ENCODE measurements at regions not wholly inside any gene's neighbourhood (a gene's known extent, or its start where the extent isn't known, plus 50 kb on each side); places are given as distances from the start of the nearest gene placed in this dataset.

- TF ChIP-seq GATA3 (IDR thresholded peaks at IDR 0.05; ENCODE audit: low read depth, low read length) (no peak), GATA2 (IDR thresholded peaks at IDR 0.05; ENCODE audit: low read depth, low read length) (no peak)
Measured at GRCh38 chr13:50071379-50071778, 56.1 kb downstream of the KCNRG start.

GRCh38 chr13:50072676-50073075 is 57.4 kb downstream of the KCNRG start:
- TF ChIP-seq GATA3 (IDR thresholded peaks at IDR 0.05; ENCODE audit: low read depth, low read length) (no peak), GATA2 (IDR thresholded peaks at IDR 0.05; ENCODE audit: low read depth, low read length) (no peak)

- TF ChIP-seq GATA2 (IDR thresholded peaks at IDR 0.05; ENCODE audit: low read depth, low read length) (no peak), GATA3 (IDR thresholded peaks at IDR 0.05; ENCODE audit: low read depth, low read length) (no peak)
Measured at GRCh38 chr13:50073340-50073739, 58.1 kb downstream of the KCNRG start.

GRCh38 chr13:50074843-50075242 is 59.6 kb downstream of the KCNRG start:
- TF ChIP-seq GATA3 (IDR thresholded peaks at IDR 0.05; ENCODE audit: low read depth, low read length): no peak
- TF ChIP-seq GATA2 (IDR thresholded peaks at IDR 0.05; ENCODE audit: low read depth, low read length): no peak

GRCh38 chr13:50075619-50076097 is 60.4 kb downstream of the KCNRG start:
- no peak for TF ChIP-seq GATA3 (IDR thresholded peaks at IDR 0.05; ENCODE audit: low read depth, low read length)
- TF ChIP-seq GATA2 (IDR thresholded peaks at IDR 0.05; ENCODE audit: low read depth, low read length): 0 out of 2 replicates have a peak, but pooled peaks have one; percentile 42

GRCh38 chr13:50077431-50077830 is 62.2 kb downstream of the KCNRG start:
- TF ChIP-seq GATA2 (IDR thresholded peaks at IDR 0.05; ENCODE audit: low read depth, low read length) (no peak), GATA3 (IDR thresholded peaks at IDR 0.05; ENCODE audit: low read depth, low read length) (no peak)

- TF ChIP-seq GATA3 (IDR thresholded peaks at IDR 0.05; ENCODE audit: low read depth, low read length) (no peak), GATA2 (IDR thresholded peaks at IDR 0.05; ENCODE audit: low read depth, low read length) (no peak)
Measured at GRCh38 chr13:50078231-50078894, 63.1 kb downstream of the KCNRG start.

- TF ChIP-seq GATA3 (IDR thresholded peaks at IDR 0.05; ENCODE audit: low read depth, low read length) (no peak), GATA2 (IDR thresholded peaks at IDR 0.05; ENCODE audit: low read depth, low read length) (no peak)
Measured at GRCh38 chr13:50078895-50079654, 63.8 kb downstream of the KCNRG start.

GRCh38 chr13:50079655-50080202 is 64.5 kb downstream of the KCNRG start:
- no peak for TF ChIP-seq GATA2 (IDR thresholded peaks at IDR 0.05; ENCODE audit: low read depth, low read length)

GRCh38 chr13:50080203-50080910 is 65.1 kb downstream of the KCNRG start:
- TF ChIP-seq GATA2 (IDR thresholded peaks at IDR 0.05; ENCODE audit: low read depth, low read length): no peak
- no peak for TF ChIP-seq GATA3 (IDR thresholded peaks at IDR 0.05; ENCODE audit: low read depth, low read length)

- no peak for TF ChIP-seq GATA3 (IDR thresholded peaks at IDR 0.05; ENCODE audit: low read depth, low read length)
Measured at GRCh38 chr13:50080911-50081678, 65.9 kb downstream of the KCNRG start.

- TF ChIP-seq GATA3 (IDR thresholded peaks at IDR 0.05; ENCODE audit: low read depth, low read length): no peak
- peak; percentile 67 for TF ChIP-seq GATA2 (IDR thresholded peaks at IDR 0.05; ENCODE audit: low read depth, low read length)
Measured at GRCh38 chr13:50081679-50082425, 66.6 kb downstream of the KCNRG start.

Data from SH-SY5Y (cell line).